Lung (tissue), 11 donors: ENCODE measurements at regions not wholly inside any gene's neighbourhood (a gene's known extent, or its start where the extent isn't known, plus 50 kb on each side); places are given as distances from the start of the nearest gene placed in this dataset.

ENCODE experiments used
- ATAC-seq: fragments of 200-7000 bp; cut with Tn5 transposase; one replicate; pipeline ENCODE4 v1.9.1; 2020; ENCODE audit warnings: moderate number of reproducible peaks; ENCODE audit not compliant: insufficient read depth, low FRiP score
- DNase-seq, 3 donors: peaks; one replicate each; pipeline ENCODE4 v3.0.0-alpha.2; 2013 to 2017
- H3K27ac ChIP-seq, 2 donors: one replicate each; pipeline ENCODE4 v1.5.1; 2013; ENCODE audit warnings: mild to moderate bottlenecking in 2 of 2, moderate library complexity in 2 of 2, control low read depth in 1 of 2, inconsistent platforms in 1 of 2, low read depth in 1 of 2, low read length in 1 of 2
- H3K27me3 ChIP-seq, 3 donors: one replicate each; pipeline ENCODE4 v1.5.1; 2013; ENCODE audit warnings: low read length in 2 of 3; ENCODE audit not compliant: control insufficient read depth in 3 of 3, insufficient read depth in 3 of 3
- H3K36me3 ChIP-seq, 4 donors: one replicate each; pipeline ENCODE4 v1.5.1; 2013; ENCODE audit warnings: low read length in 4 of 4, mild to moderate bottlenecking in 1 of 4, moderate library complexity in 1 of 4; ENCODE audit not compliant: control insufficient read depth in 4 of 4, insufficient read depth in 4 of 4
- H3K4me1 ChIP-seq, 5 donors: one replicate each; pipeline ENCODE4 v1.5.1; 2013; ENCODE audit warnings: low read length in 5 of 5, mild to moderate bottlenecking in 2 of 5, moderate library complexity in 1 of 5; ENCODE audit not compliant: control insufficient read depth in 5 of 5, insufficient read depth in 5 of 5
- H3K4me3 ChIP-seq: one replicate; pipeline ENCODE4 v1.5.1; 2013; ENCODE audit warnings: mild to moderate bottlenecking, control low read depth, moderate library complexity
- H3K9ac ChIP-seq, 2 donors: one replicate each; pipeline ENCODE4 v1.5.1; 2013; ENCODE audit warnings: low read length in 2 of 2, control low read depth in 1 of 2; ENCODE audit not compliant: insufficient read depth in 1 of 2
- H3K9me3 ChIP-seq, 4 donors: one replicate each; pipeline ENCODE4 v1.5.1; 2013; ENCODE audit warnings: low read length in 3 of 4, mild to moderate bottlenecking in 1 of 4, moderate library complexity in 1 of 4; ENCODE audit not compliant: control insufficient read depth in 4 of 4, insufficient read depth in 3 of 4
- CTCF ChIP-seq: IDR thresholded peaks from 2 replicates; pipeline ENCODE4 v1.5.1; 2012; ENCODE audit warnings: mild to moderate bottlenecking; ENCODE audit errors: control extremely low read depth, extremely low read depth
- WGBS, 2 donors: extraction: QIAGEN DNeasy Blood & Tissue Kit; methylation state at CpG; one replicate each; pipeline ENCODE4 v1.1.7; 2013; 5-methylcytosine and 5-hydroxymethylcytosine counted together
- donor health status: control.
- donor health status: control.
- donor health status: Bipolar disorder and iron deficiency.
- donor health status: healthy.
- donor health status: DM: yes; HTN: yes; CAD: no.

GRCh38 chr5:30099634-30100033, 1093.9 kb upstream of the CDH6 start:
- ATAC-seq (no peak), DNase-seq (no peak)
- 64 to 74% methylated on average over 5 of the region's 5 CpGs for WGBS, 2 donors
- no peaks in the 10 kb centered on the region for H3K27me3 ChIP-seq
- H3K9me3 ChIP-seq: no peaks in the 10 kb centered on the region
- no peak overlapping the region for H3K4me3 ChIP-seq
- H3K4me1 ChIP-seq: no peaks in the 10 kb centered on the region
- no peak for TF ChIP-seq CTCF
- no peaks in the 10 kb centered on the region for H3K36me3 ChIP-seq
- H3K27ac ChIP-seq: no peak overlapping the region
- no peak overlapping the region for H3K9ac ChIP-seq

- no peak for ATAC-seq
- Histone ChIP-seq H3K9ac (no peak overlapping the region), H3K27me3 (no peaks in the 10 kb centered on the region), H3K4me3 (no peak overlapping the region), H3K4me1 (no peaks in the 10 kb centered on the region), H3K27ac (no peak overlapping the region), H3K36me3 (no peaks in the 10 kb centered on the region), H3K9me3 (no peaks in the 10 kb centered on the region)
- TF ChIP-seq CTCF: no peak
- DNase-seq: no peak
- 77 to 84% methylated on average over 3 of the region's 3 CpGs for WGBS, 2 donors
Measured at GRCh38 chr5:30098940-30099339, 1094.5 kb upstream of the CDH6 start.

GRCh38 chr5:30092548-30092947, 1100.9 kb upstream of the CDH6 start:
- no peak for TF ChIP-seq CTCF
- no peaks in the 10 kb centered on the region for H3K36me3 ChIP-seq
- H3K27ac ChIP-seq: no peak overlapping the region
- H3K27me3 ChIP-seq: no peaks in the 10 kb centered on the region
- H3K9ac ChIP-seq: no peak overlapping the region
- DNase-seq (no peak), ATAC-seq (no peak)
- no peaks in the 10 kb centered on the region for H3K9me3 ChIP-seq
- no peaks in the 10 kb centered on the region for H3K4me1 ChIP-seq
- H3K4me3 ChIP-seq: no peak overlapping the region
- 64 to 81% methylated on average over 1 of the region's 1 CpG for WGBS, 2 donors

- no peaks in the 10 kb centered on the region for H3K4me1 ChIP-seq
- 86% methylated on average over 18 of the region's 18 CpGs for WGBS, 2 donors
- peak overlapping the region in 1 of 2 donors; percentile 5 for H3K27ac ChIP-seq
- ATAC-seq: no peak
- no peak for TF ChIP-seq CTCF
- H3K36me3 ChIP-seq: no peaks in the 10 kb centered on the region
- peaks cover 0 to 3% (median 3%) of the 10 kb centered on the region in 4 donors for H3K9me3 ChIP-seq
- H3K4me3 ChIP-seq: no peak overlapping the region
- DNase-seq: no peak
- H3K27me3 ChIP-seq: no peaks in the 10 kb centered on the region
- H3K9ac ChIP-seq: no peak overlapping the region
Measured at GRCh38 chr5:30069441-30070263, 1123.8 kb upstream of the CDH6 start.
